ENCODE measurements at regions not wholly inside any gene's neighbourhood (a gene's known extent, or its start where the extent isn't known, plus 50 kb on each side); places are given as distances from the start of the nearest gene placed in this dataset.

GRCh38 chr6:90788781-90789180, 201.9 kb upstream of the MAP3K7 start:
- no peaks in the 10 kb centered on the region for H3K4me1 ChIP-seq
- TF ChIP-seq POLR2A (IDR thresholded peaks at IDR 0.05), result no peak
- TF ChIP-seq CTCF (IDR thresholded peaks at IDR 0.05), result no peak
- intact Hi-C loops (cut with DNase I), result no loop called here
- H3K27ac ChIP-seq, result no peak overlapping the region
- no peaks in the 10 kb centered on the region for H3K9me3 ChIP-seq
- DNase-seq (no peak), ATAC-seq (no peak)
- H3K27me3 ChIP-seq, result no peaks in the 10 kb centered on the region
- no peak overlapping the region for H3K4me3 ChIP-seq
- WGBS (ENCODE audit: insufficient coverage, low coverage, low lambda C conversion rate, missing lambda C conversion rate), result 52% methylated on average over 4 of the region's 4 CpGs
- H3K36me3 ChIP-seq, result no peaks in the 10 kb centered on the region

GRCh38 chr6:90787446-90787845, 200.6 kb upstream of the MAP3K7 start:
- TF ChIP-seq CTCF (IDR thresholded peaks at IDR 0.05), result no peak
- TF ChIP-seq POLR2A (IDR thresholded peaks at IDR 0.05), result no peak
- H3K27ac ChIP-seq, result no peak overlapping the region
- DNase-seq, result no peak
- WGBS (ENCODE audit: insufficient coverage, low coverage, low lambda C conversion rate, missing lambda C conversion rate), result 34% methylated on average over 3 of the region's 3 CpGs
- no peak for ATAC-seq
- no peaks in the 10 kb centered on the region for H3K27me3 ChIP-seq
- no peaks in the 10 kb centered on the region for H3K4me1 ChIP-seq
- intact Hi-C loops (cut with DNase I), result no loop called here
- H3K36me3 ChIP-seq, result no peaks in the 10 kb centered on the region
- H3K9me3 ChIP-seq, result no peaks in the 10 kb centered on the region
- no peak overlapping the region for H3K4me3 ChIP-seq

- H3K4me3 ChIP-seq, result no peak overlapping the region
These were observed 193.9 kb upstream of the MAP3K7 start for GRCh38 chr6:90780778-90781177.

GRCh38 chr6:90780141-90780540, 193.3 kb upstream of the MAP3K7 start:
- 54% methylated on average over 1 of the region's 1 CpG for WGBS (ENCODE audit: insufficient coverage, low coverage, low lambda C conversion rate, missing lambda C conversion rate)
- ATAC-seq (no peak), DNase-seq (no peak)
- no peaks in the 10 kb centered on the region for H3K36me3 ChIP-seq
- no peaks in the 10 kb centered on the region for H3K27me3 ChIP-seq
- no peaks in the 10 kb centered on the region for H3K9me3 ChIP-seq
- TF ChIP-seq POLR2A (IDR thresholded peaks at IDR 0.05) (no peak), CTCF (IDR thresholded peaks at IDR 0.05) (no peak)
- no peak overlapping the region for H3K27ac ChIP-seq
- H3K4me3 ChIP-seq, result no peak overlapping the region
- intact Hi-C loops (cut with DNase I), result no loop called here
- H3K4me1 ChIP-seq, result no peaks in the 10 kb centered on the region

More at GRCh38 chr6:90780778-90781177, 193.9 kb upstream of the MAP3K7 start:
- ATAC-seq, result no peak
- WGBS (ENCODE audit: insufficient coverage, low coverage, low lambda C conversion rate, missing lambda C conversion rate), result 72% methylated on average over 3 of the region's 3 CpGs
- no peaks in the 10 kb centered on the region for H3K36me3 ChIP-seq
- no peaks in the 10 kb centered on the region for H3K9me3 ChIP-seq
- TF ChIP-seq POLR2A (IDR thresholded peaks at IDR 0.05), result no peak
- no peak for TF ChIP-seq CTCF (IDR thresholded peaks at IDR 0.05)
- intact Hi-C loops (cut with DNase I), result no loop called here
- no peak for DNase-seq
- H3K4me1 ChIP-seq, result no peaks in the 10 kb centered on the region
- H3K27me3 ChIP-seq, result no peaks in the 10 kb centered on the region
- H3K27ac ChIP-seq, result no peak overlapping the region
